ENCODE measurements at regions not wholly inside any gene's neighbourhood (a gene's known extent, or its start where the extent isn't known, plus 50 kb on each side); places are given as distances from the start of the nearest gene placed in this dataset.

DNA sequence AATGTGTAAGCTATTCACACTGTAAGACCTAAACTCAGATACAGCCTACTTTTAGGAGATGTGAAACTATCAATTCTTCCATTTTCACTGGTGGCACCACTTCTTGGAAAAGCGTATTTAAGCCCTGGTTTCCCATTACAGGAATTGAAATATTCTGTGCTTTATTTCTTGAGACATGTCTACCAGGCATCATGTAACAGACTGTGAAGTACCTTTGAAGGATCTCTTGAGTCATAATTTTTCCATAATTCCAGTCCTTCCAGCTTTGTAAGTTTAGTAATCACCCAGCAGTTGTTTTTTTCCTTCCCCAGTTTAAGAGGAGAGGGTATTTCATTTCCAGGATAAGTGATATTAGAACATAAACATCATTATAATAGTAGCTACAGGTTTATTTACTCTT is 186.0 kb upstream of the PRPS1L1 start:
- H3K27me3 ChIP-seq, result no peaks in the 10 kb centered on the region
- no peaks in the 10 kb centered on the region for H3K36me3 ChIP-seq
- peaks cover 32% of the 10 kb centered on the region for H3K4me1 ChIP-seq
- TF ChIP-seq, protein P1, sequence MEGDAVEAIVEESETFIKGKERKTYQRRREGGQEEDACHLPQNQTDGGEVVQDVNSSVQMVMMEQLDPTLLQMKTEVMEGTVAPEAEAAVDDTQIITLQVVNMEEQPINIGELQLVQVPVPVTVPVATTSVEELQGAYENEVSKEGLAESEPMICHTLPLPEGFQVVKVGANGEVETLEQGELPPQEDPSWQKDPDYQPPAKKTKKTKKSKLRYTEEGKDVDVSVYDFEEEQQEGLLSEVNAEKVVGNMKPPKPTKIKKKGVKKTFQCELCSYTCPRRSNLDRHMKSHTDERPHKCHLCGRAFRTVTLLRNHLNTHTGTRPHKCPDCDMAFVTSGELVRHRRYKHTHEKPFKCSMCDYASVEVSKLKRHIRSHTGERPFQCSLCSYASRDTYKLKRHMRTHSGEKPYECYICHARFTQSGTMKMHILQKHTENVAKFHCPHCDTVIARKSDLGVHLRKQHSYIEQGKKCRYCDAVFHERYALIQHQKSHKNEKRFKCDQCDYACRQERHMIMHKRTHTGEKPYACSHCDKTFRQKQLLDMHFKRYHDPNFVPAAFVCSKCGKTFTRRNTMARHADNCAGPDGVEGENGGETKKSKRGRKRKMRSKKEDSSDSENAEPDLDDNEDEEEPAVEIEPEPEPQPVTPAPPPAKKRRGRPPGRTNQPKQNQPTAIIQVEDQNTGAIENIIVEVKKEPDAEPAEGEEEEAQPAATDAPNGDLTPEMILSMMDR (IDR thresholded peaks at IDR 0.05; ENCODE audit: low read depth, low read length), result no peak
- no peak overlapping the region for H3K4me3 ChIP-seq (ENCODE audit: low read depth, low read length)
- H3K9me3 ChIP-seq, result no peaks in the 10 kb centered on the region
- no peak for DNase-seq

DNA sequence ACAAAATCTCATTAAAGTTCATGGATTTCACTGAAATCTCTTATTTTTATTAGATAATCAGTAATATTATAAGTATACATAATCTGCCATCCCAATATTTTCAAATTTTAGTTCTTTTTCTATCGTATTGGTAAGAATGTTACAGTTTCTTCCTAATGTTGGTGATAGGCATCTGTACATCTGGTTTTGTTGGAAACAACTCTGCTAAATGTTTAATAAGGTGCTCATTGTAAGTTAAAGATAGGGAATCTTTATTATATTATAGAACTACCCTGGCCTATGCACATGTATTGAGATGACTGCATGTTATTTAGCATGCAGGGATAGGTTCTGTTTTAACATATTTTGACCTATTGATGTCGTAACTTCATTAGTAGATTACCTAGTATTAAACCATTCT is 188.6 kb upstream of the PRPS1L1 start:
- H3K4me1 ChIP-seq, result peaks cover 32% of the 10 kb centered on the region
- no peak for DNase-seq
- H3K4me3 ChIP-seq (ENCODE audit: low read depth, low read length), result no peak overlapping the region
- H3K36me3 ChIP-seq, result no peaks in the 10 kb centered on the region
- no peaks in the 10 kb centered on the region for H3K27me3 ChIP-seq
- H3K9me3 ChIP-seq, result no peaks in the 10 kb centered on the region
- TF ChIP-seq, protein P1 (IDR thresholded peaks at IDR 0.05; ENCODE audit: low read depth, low read length), result no peak

DNA sequence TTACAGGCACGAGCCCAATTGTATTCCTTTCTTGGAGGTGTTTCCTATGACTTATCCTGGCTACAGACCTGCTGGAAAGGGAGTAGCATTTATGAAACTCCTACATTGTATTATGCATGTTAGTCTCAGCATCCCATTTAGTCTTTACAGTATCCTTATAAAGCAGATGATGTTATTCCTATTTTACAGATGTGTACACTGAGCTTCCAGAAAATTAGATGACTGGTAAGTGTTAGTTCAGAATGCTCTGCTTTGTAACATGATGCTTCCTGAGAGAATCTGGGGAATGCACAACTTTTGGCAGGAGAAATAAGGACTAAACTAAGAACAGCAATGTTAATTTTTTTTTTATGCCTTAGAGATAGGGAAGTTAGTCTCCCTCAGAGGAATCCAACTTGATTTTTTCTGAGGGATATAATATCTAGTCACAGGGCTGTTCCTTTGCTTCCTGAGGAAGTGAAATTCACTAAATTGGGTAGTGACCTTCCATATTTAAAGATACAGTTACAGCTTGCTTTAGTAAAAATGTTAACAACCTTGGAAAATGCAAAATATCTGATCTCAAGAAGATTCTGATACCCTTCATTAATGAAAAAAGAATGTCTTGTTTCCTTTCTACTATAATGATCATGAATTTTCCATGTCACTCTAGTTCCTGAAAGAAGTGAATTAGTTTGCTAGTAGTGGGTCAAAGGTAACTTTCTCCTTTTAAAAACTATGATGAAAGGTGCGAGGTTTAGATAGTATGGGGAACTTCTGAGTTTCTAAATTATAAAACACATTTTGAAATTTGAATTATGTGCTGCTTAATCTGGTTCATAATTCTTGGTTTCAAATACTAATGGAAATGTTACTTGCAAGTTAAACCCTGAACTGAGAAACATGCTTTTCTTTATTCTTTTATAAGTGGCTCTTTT is 194.0 kb upstream of the PRPS1L1 start:
- Histone ChIP-seq H3K27me3 (no peaks in the 10 kb centered on the region), H3K36me3 (no peaks in the 10 kb centered on the region), H3K4me1 (peaks cover 3% of the 10 kb centered on the region), H3K9me3 (no peaks in the 10 kb centered on the region), H3K4me3 (ENCODE audit: low read depth, low read length) (no peak overlapping the region)
- no peak for DNase-seq
- TF ChIP-seq, protein P1 (IDR thresholded peaks at IDR 0.05; ENCODE audit: low read depth, low read length), result no peak

DNA sequence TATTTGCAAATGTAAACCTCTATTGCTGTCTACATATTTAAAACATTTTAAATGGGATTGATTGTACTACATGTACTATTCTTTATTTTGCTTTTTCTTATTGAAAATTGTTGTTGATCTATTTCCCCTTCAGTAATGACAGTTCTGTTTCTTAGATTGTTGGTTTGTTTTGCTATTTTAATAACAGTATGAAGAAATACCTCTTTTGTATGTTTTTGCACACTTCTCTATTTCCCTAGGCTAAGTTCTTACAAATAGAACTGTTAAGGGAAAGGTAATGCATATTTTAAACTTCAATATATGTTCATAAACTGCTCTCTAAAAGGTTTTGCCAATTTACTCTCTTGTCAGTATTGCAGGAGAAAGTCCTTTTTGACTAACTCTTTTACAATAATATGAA is 195.0 kb upstream of the PRPS1L1 start:
- TF ChIP-seq, protein P1 (IDR thresholded peaks at IDR 0.05; ENCODE audit: low read depth, low read length), result no peak
- no peak for DNase-seq
- H3K27me3 ChIP-seq, result no peaks in the 10 kb centered on the region
- no peak overlapping the region for H3K4me3 ChIP-seq (ENCODE audit: low read depth, low read length)
- no peaks in the 10 kb centered on the region for H3K9me3 ChIP-seq
- no peaks in the 10 kb centered on the region for H3K36me3 ChIP-seq
- no peaks in the 10 kb centered on the region for H3K4me1 ChIP-seq

DNA sequence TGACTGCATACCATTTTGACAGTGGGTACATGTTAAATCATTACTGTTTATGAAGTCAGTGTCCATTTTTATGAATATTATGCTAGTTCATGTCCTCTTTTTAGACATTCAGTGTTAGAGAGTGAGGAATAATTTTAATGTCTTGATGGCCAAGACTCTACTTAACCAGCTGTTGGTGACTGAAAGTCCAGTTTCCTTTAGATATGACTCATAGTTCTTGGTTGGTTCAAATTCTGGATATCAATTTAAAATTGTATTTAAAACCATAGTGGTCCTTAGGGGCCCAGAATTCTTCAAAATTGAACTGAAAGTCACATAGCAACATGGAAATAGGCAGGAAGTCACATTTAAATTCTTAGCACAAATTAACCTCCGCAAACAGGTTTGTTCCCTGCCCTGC is 196.5 kb upstream of the PRPS1L1 start:
- H3K36me3 ChIP-seq, result no peaks in the 10 kb centered on the region
- no peaks in the 10 kb centered on the region for H3K4me1 ChIP-seq
- TF ChIP-seq, protein P1 (IDR thresholded peaks at IDR 0.05; ENCODE audit: low read depth, low read length), result no peak
- no peaks in the 10 kb centered on the region for H3K9me3 ChIP-seq
- H3K4me3 ChIP-seq (ENCODE audit: low read depth, low read length), result no peak overlapping the region
- DNase-seq, result no peak
- H3K27me3 ChIP-seq, result no peaks in the 10 kb centered on the region

DNA sequence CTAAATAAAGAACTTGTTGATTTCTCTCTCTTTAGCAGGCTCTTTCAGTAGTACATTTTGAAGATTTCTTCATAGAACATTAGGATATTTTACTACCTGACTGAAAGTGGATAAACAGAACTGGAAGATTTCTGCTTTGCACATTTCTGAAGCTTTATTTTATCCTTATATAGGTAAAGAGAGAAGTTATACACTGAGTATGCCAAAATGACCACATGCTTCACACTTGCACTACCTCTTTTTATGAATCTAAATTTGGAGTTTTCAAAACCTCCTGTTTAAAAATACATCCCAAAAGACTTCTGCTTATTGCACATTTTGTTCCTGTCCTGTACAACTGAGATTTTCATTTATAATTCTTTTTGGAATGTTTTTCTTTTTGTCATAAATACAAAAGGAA is 197.4 kb upstream of the PRPS1L1 start:
- no peak for DNase-seq
- H3K9me3 ChIP-seq, result no peaks in the 10 kb centered on the region
- no peaks in the 10 kb centered on the region for H3K36me3 ChIP-seq
- TF ChIP-seq, protein P1 (IDR thresholded peaks at IDR 0.05; ENCODE audit: low read depth, low read length), result no peak
- H3K4me3 ChIP-seq (ENCODE audit: low read depth, low read length), result no peak overlapping the region
- no peaks in the 10 kb centered on the region for H3K4me1 ChIP-seq
- no peaks in the 10 kb centered on the region for H3K27me3 ChIP-seq

All from BE2C (cell line).